GM23338 (cell line): ENCODE measurements at regions not wholly inside any gene's neighbourhood (a gene's known extent, or its start where the extent isn't known, plus 50 kb on each side); places are given as distances from the start of the nearest gene placed in this dataset.

Experiments used
- ATAC-seq: fragments of 200-7000 bp; cut with Tn5 transposase; 3 replicates; pipeline ENCODE4 v1.9.1; 2020
- DNase-seq: peaks from one replicate; pipeline ENCODE4 v3.0.0-alpha.2; 2015; ENCODE audit warnings: low spot score
- H2AFZ ChIP-seq: fragments of 200-600 bp; sonication (generic); 2 replicates; pipeline ENCODE4 v1.8.0; 2016; ENCODE audit warnings: antibody characterized with exemption, mild to moderate bottlenecking, moderate library complexity
- H3F3A ChIP-seq: fragments of 200-600 bp; sonication (generic); replicated peaks from 2 replicates; pipeline ENCODE4 v1.8.0; 2017; ENCODE audit warnings: antibody characterized with exemption, mixed run types, low read depth
- H3K27ac ChIP-seq: fragments of 200-600 bp; sonication (generic); 2 replicates; pipeline ENCODE4 v1.6.1; 2016; ENCODE audit warnings: low read depth
- H3K27me3 ChIP-seq: fragments of 200-600 bp; sonication (generic); 2 replicates; pipeline ENCODE4 v1.8.0; 2016; ENCODE audit warnings: mild to moderate bottlenecking, mixed run types, moderate library complexity; ENCODE audit not compliant: insufficient read depth
- H3K36me3 ChIP-seq: fragments of 200-600 bp; sonication (generic); 2 replicates; pipeline ENCODE4 v1.8.0; 2016; ENCODE audit warnings: mild to moderate bottlenecking; ENCODE audit not compliant: insufficient read depth
- H3K4me1 ChIP-seq: fragments of 200-600 bp; sonication (generic); 2 replicates; pipeline ENCODE4 v1.8.0; 2016; ENCODE audit warnings: mild to moderate bottlenecking, moderate library complexity; ENCODE audit not compliant: insufficient read depth
- H3K4me2 ChIP-seq: fragments of 200-600 bp; sonication (generic); 2 replicates; pipeline ENCODE4 v1.7.1; 2017; ENCODE audit warnings: mixed run types
- H3K4me3 ChIP-seq: fragments of 200-600 bp; sonication (generic); 2 replicates; pipeline ENCODE4 v1.6.1; 2016; ENCODE audit warnings: mixed run types
- H3K79me2 ChIP-seq: fragments of 200-600 bp; sonication (generic); replicated peaks from 2 replicates; pipeline ENCODE4 v1.8.0; 2017; ENCODE audit warnings: mild to moderate bottlenecking; ENCODE audit not compliant: insufficient read depth
- H3K9me2 ChIP-seq: fragments of 200-600 bp; sonication (generic); 2 replicates; pipeline ENCODE4 v1.8.0; 2017; ENCODE audit not compliant: insufficient read depth
- H4K20me1 ChIP-seq: fragments of 200-600 bp; sonication (generic); replicated peaks from 2 replicates; pipeline ENCODE4 v1.8.0; 2017; ENCODE audit warnings: mild to moderate bottlenecking; ENCODE audit not compliant: insufficient read depth
- H3K27ac Mint-ChIP-seq: 2 replicates; pipeline ENCODE4 v1.8.0; 2020; ENCODE audit warnings: inconsistent platforms, mild to moderate bottlenecking, moderate library complexity, mixed read lengths
- H3K27me3 Mint-ChIP-seq: 3 replicates; pipeline ENCODE4 v1.8.0; 2022; ENCODE audit warnings: low read depth, mild to moderate bottlenecking, moderate library complexity, mixed read lengths, inconsistent platforms; ENCODE audit not compliant: insufficient read depth, poor library complexity
- H3K36me3 Mint-ChIP-seq: 3 replicates; pipeline ENCODE4 v1.8.0; 2021; ENCODE audit warnings: low read depth, mild to moderate bottlenecking, inconsistent platforms, moderate library complexity, mixed read lengths
- H3K4me1 Mint-ChIP-seq: 3 replicates; pipeline ENCODE4 v1.8.0; 2020; ENCODE audit warnings: mild to moderate bottlenecking, inconsistent platforms, mixed read lengths
- H3K4me3 Mint-ChIP-seq: 3 replicates; pipeline ENCODE4 v1.8.0; 2021; ENCODE audit warnings: moderate library complexity, mild to moderate bottlenecking, inconsistent platforms, mixed read lengths
- H3K9me3 Mint-ChIP-seq: 3 replicates; pipeline ENCODE4 v1.8.0; 2020; ENCODE audit warnings: moderate library complexity, mild to moderate bottlenecking, inconsistent platforms, mixed read lengths
- JUNB ChIP-seq: IDR thresholded peaks from one replicate; pipeline ENCODE4 v1.6.1; 2016; ENCODE audit warnings: antibody characterized with exemption; ENCODE audit not compliant: unreplicated experiment
- POLR2AphosphoS5 ChIP-seq: IDR thresholded peaks from 2 replicates; pipeline ENCODE4 v1.6.1; 2016; ENCODE audit warnings: antibody characterized with exemption, low read depth
- ZNF462 ChIP-seq: fragments of 250-450 bp; sonication (Bioruptor Pico); IDR thresholded peaks from 2 replicates; pipeline ENCODE4 v1.5.0; 2020; ENCODE audit warnings: mild to moderate bottlenecking, moderate library complexity
- TF ChIP-seq, protein P1 (sequence below), 2 experiments: fragments of 200-600 bp in 1 of 2; sonication (generic) in 1 of 2; conservative IDR thresholded peaks; 2 replicates each; pipeline versions ENCODE4 v1.5.1 to v1.6.1; 2016 to 2017; ENCODE audit warnings: antibody characterized with exemption in 2 of 2, low read depth in 2 of 2, mild to moderate bottlenecking in 2 of 2, moderate library complexity in 1 of 2

- Mint-ChIP-seq H3K4me1 (peaks cover 4% of the 10 kb centered on the region; the same call in 2 of the 3 replicates), H3K36me3 (no peaks in the 10 kb centered on the region), H3K4me3 (no peak overlapping the region), H3K9me3 (no peaks in the 10 kb centered on the region), H3K27ac (no peak overlapping the region), H3K27me3 (no peaks in the 10 kb centered on the region)
- Histone ChIP-seq H3F3A (no peaks in the 10 kb centered on the region), H3K27me3 (no peaks in the 10 kb centered on the region), H3K4me1 (no peaks in the 10 kb centered on the region), H4K20me1 (no peaks in the 10 kb centered on the region), H3K4me2 (no peak overlapping the region), H3K4me3 (no peak overlapping the region), H2AFZ (no peak overlapping the region), H3K9me2 (no peaks in the 10 kb centered on the region), H3K36me3 (no peaks in the 10 kb centered on the region), H3K27ac (no peak overlapping the region), H3K79me2 (no peaks in the 10 kb centered on the region)
- peak; percentile 70 for DNase-seq
- TF ChIP-seq, protein P1, sequence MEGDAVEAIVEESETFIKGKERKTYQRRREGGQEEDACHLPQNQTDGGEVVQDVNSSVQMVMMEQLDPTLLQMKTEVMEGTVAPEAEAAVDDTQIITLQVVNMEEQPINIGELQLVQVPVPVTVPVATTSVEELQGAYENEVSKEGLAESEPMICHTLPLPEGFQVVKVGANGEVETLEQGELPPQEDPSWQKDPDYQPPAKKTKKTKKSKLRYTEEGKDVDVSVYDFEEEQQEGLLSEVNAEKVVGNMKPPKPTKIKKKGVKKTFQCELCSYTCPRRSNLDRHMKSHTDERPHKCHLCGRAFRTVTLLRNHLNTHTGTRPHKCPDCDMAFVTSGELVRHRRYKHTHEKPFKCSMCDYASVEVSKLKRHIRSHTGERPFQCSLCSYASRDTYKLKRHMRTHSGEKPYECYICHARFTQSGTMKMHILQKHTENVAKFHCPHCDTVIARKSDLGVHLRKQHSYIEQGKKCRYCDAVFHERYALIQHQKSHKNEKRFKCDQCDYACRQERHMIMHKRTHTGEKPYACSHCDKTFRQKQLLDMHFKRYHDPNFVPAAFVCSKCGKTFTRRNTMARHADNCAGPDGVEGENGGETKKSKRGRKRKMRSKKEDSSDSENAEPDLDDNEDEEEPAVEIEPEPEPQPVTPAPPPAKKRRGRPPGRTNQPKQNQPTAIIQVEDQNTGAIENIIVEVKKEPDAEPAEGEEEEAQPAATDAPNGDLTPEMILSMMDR (conservative IDR thresholded peaks at IDR 0.05; ENCODE audit: low read depth in 2 of 2): peak; percentile 70 to 86
- no peak for TF ChIP-seq POLR2AphosphoS5
- peak; percentile 96 for ATAC-seq
These were observed 296.3 kb downstream of the UACA start for GRCh38 chr15:70466895-70467529.

- no peak for DNase-seq
- no peak overlapping the region for H3K4me2 ChIP-seq
These were observed 297.1 kb downstream of the UACA start for GRCh38 chr15:70466305-70466704.

More at GRCh38 chr15:70466305-70466704, 297.1 kb downstream of the UACA start:
- H3K27me3 ChIP-seq: no peaks in the 10 kb centered on the region
- Mint-ChIP-seq H3K4me1 (peaks cover 4% of the 10 kb centered on the region; the same call in 2 of the 3 replicates), H3K27me3 (no peaks in the 10 kb centered on the region), H3K36me3 (no peaks in the 10 kb centered on the region), H3K9me3 (no peaks in the 10 kb centered on the region), H3K27ac (no peak overlapping the region), H3K4me3 (no peak overlapping the region)
- no peaks in the 10 kb centered on the region for H3K4me1 ChIP-seq
- H2AFZ ChIP-seq: no peak overlapping the region
- ATAC-seq: no peak
- H3K79me2 ChIP-seq: no peaks in the 10 kb centered on the region
- no peaks in the 10 kb centered on the region for H3K9me2 ChIP-seq
- H4K20me1 ChIP-seq: no peaks in the 10 kb centered on the region
- H3K4me3 ChIP-seq: no peak overlapping the region
- H3K27ac ChIP-seq: no peak overlapping the region
- TF ChIP-seq ZNF462: no peak
- no peak for TF ChIP-seq JUNB
- H3K36me3 ChIP-seq: no peaks in the 10 kb centered on the region
- no peaks in the 10 kb centered on the region for H3F3A ChIP-seq
